Cardiac fibroblast (primary cell): ENCODE measurements at regions not wholly inside any gene's neighbourhood (a gene's known extent, or its start where the extent isn't known, plus 50 kb on each side); places are given as distances from the start of the nearest gene placed in this dataset.

ENCODE experiments used
- DNase-seq, 2 donors: peaks; one replicate each; pipeline versions ENCODE4 v3.0.0 to v3.0.0-alpha.2; 2010; ENCODE audit warnings: low read depth in 2 of 2
- H3K4me3 ChIP-seq, 2 donors: replicated peaks in 1 of 2; 1 replicate in 1 of 2; 2 replicates in 1 of 2; pipeline ENCODE4 v1.5.1; 2011; ENCODE audit warnings: low read depth in 2 of 2, low read length in 2 of 2, mild to moderate bottlenecking in 2 of 2, moderate library complexity in 1 of 2
- CTCF ChIP-seq: IDR thresholded peaks from one replicate; pipeline ENCODE4 v1.5.1; 2011; ENCODE audit warnings: low read depth, mild to moderate bottlenecking, low read length, inconsistent platforms

DNA sequence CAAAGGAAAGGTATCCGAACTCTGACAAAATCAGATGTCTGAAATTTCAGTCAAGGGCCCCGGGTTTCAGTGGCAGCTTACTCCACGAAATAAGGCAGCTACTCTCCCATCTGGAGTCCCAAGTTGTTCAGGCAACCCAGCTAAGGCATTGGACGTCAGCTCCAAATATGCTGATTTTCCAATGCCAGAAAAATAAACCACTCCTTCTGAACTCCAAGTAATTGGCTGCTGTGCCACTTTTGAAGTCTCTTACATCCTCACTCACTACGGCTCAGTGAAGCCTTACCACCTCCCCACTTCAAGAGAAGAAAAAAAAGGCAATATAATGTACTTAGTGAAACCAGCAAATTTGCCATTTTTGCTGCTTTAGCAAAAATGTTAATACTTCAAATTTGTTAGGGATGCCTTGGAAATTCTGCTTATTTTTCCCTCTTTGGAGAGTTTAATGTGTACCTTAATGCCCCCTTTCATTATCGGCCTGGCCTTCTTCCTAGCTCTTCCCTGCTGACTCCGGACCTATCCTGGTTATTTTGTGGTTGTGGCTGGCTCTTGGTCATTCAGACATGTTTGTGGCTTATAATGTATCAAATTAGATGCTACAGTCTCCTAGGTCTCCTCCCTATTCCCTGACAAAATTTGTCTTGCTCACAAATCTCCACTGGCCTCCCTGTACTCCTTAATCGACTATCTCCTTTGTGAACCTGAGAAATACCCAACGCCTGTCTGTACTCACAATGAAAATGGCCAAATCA is 589.2 kb upstream of the ZEB2 start:
- TF ChIP-seq CTCF = no peak
- no peak overlapping the region for H3K4me3 ChIP-seq
- DNase-seq = no peak

DNA sequence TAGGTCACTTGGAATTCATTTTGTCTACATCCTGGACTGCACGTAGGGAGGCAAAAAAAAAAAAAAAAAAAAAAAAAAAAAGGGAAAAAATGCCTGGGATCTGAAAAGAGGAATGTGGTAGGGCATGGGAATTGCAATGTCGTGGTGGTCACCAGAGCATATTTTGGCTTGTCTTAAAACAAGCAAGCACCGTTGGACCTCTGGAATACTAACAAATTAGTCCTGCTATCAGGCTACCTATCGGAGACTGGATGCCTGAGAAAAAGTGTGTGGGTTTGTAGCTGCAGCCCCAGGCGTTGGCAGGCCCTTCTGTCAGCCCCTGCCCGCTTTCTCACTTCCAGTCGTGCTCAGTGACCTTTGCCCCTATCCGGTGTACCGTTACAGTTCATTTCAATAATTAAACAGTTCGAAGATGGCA is 588.5 kb upstream of the ZEB2 start:
- TF ChIP-seq CTCF = no peak
- no peak overlapping the region for H3K4me3 ChIP-seq
- DNase-seq = no peak

DNA sequence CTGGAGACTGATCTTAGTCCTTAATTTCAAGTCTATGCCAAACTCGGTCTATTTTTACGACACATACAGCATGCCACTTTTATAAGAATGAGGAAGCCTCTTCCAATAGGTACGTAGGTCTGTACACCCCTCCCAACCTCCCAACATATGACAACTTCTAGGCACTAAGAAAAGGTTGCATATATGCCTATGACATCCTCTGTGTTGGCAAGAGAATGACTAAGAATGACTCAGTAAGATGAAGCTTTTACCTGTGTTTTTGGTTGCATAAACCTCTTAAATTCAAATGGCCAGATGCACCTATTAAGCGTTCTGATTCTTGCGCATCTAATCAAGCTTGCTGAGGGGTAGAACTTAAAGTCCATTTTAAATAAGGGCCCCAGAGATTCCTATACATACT is 586.4 kb upstream of the ZEB2 start:
- TF ChIP-seq CTCF = no peak
- no peak overlapping the region for H3K4me3 ChIP-seq
- no peak for DNase-seq

DNA sequence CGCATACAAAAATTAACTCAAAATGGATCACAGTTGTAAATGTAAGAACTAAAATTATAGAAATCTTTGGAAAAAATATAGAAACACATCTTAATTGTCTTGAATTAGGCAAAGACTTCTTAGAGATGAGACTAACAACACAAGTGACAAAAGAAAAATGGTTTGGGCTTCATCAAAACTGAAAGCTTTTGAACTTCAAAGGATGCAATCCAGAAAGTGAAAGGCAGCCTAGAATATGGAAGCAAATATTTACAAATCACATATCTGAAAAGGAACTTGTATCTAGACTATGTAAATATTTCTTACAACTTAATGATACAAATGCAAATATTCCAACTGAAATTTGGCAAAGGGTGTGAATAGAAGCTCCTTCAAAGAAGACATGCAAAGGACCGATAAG is 582.8 kb upstream of the ZEB2 start:
- TF ChIP-seq CTCF = no peak
- no peak for DNase-seq
- H3K4me3 ChIP-seq = no peak overlapping the region

DNA sequence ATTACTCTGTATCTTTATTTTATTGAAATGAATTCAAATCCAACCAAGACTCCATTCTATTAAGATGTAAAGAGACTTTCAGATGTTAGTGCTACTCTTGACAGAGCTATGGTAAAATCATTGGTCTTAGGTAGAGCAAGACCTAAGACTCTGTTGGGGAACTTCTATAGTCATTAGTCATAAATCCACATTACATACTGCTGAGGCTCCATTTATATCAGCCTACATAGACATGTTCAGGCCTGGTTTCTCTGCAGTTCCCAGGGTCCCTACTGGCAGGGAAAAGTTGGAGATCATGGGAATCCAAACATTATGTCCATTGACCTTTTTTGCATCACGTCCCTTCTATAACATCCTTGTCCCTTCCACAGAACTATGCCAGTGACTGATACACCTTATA is 580.4 kb upstream of the ZEB2 start:
- no peak for DNase-seq
- TF ChIP-seq CTCF = no peak

GRCh38 chr2:145096582-145096981 is 576.7 kb upstream of the ZEB2 start:
- DNase-seq = peak; percentile 25 to 73
- TF ChIP-seq CTCF = no peak
- H3K4me3 ChIP-seq = no peak overlapping the region

More for the DNA sequence above, 580.4 kb upstream of the ZEB2 start:
- H3K4me3 ChIP-seq = no peak overlapping the region
